Ovary (tissue), 3 donors: ENCODE measurements at regions not wholly inside any gene's neighbourhood (a gene's known extent, or its start where the extent isn't known, plus 50 kb on each side); places are given as distances from the start of the nearest gene placed in this dataset.

ENCODE experiments used
- EP300 ChIP-seq: sonication (generic); formaldehyde crosslinking; IDR thresholded peaks from one replicate; pipeline ENCODE4 v1.6.1; 2017; ENCODE audit warnings: antibody characterized with exemption
- POLR2A ChIP-seq: fragments of 450-650 bp; IDR thresholded peaks from one replicate; pipeline ENCODE4 v1.6.1; 2017; ENCODE audit warnings: antibody characterized with exemption, mild to moderate bottlenecking, moderate library complexity
- TF ChIP-seq, protein P1 (sequence below), 3 donors: fragments of 450-650 bp in 2 of 3; fragments of 200-600 bp in 1 of 3; IDR thresholded peaks; one replicate each; pipeline versions ENCODE4 v1.5.1 to v1.8.0; 2016 to 2022; ENCODE audit warnings: antibody characterized with exemption in 3 of 3, mild to moderate bottlenecking in 1 of 3
- donor health status: DM: no; HTN: no; CAD: no.

DNA sequence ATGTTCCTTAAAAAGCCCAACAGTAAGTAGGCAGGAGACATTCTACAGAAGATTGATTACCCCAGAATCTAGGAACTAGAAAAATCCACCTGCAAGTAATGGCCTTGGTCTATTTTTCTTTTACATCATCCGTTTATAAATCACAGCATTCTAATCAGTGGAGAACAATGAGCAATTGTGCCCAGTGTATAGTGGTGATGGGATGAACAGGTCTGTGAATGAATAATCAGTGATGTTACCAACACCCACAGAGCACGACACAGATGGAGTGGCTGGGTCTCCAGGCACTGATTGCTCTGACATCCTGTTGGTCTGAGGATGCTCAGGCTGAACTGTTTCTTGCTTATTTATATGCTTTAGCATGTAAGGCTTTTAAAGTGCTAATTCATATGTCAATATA is 1251.2 kb upstream of the CDH8 start:
- TF ChIP-seq, protein P1, sequence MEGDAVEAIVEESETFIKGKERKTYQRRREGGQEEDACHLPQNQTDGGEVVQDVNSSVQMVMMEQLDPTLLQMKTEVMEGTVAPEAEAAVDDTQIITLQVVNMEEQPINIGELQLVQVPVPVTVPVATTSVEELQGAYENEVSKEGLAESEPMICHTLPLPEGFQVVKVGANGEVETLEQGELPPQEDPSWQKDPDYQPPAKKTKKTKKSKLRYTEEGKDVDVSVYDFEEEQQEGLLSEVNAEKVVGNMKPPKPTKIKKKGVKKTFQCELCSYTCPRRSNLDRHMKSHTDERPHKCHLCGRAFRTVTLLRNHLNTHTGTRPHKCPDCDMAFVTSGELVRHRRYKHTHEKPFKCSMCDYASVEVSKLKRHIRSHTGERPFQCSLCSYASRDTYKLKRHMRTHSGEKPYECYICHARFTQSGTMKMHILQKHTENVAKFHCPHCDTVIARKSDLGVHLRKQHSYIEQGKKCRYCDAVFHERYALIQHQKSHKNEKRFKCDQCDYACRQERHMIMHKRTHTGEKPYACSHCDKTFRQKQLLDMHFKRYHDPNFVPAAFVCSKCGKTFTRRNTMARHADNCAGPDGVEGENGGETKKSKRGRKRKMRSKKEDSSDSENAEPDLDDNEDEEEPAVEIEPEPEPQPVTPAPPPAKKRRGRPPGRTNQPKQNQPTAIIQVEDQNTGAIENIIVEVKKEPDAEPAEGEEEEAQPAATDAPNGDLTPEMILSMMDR (IDR thresholded peaks at IDR 0.05): no peak
- TF ChIP-seq EP300 (no peak), POLR2A (no peak)
